Psoas muscle (tissue), 7 donors: ENCODE measurements at regions not wholly inside any gene's neighbourhood (a gene's known extent, or its start where the extent isn't known, plus 50 kb on each side); places are given as distances from the start of the nearest gene placed in this dataset.
"Not testable (repeated sequence)": the region's sequence is repeated elsewhere in the genome, so short reads cannot be mapped to it uniquely, and the experiment has no call there.

ENCODE experiments used
- ATAC-seq, 4 donors: fragments of 200-7000 bp; cut with Tn5 transposase; one replicate each; pipeline ENCODE4 v1.9.1; 2020; ENCODE audit warnings: moderate library complexity in 3 of 4, mild to moderate bottlenecking in 2 of 4
- DNase-seq, 2 donors: peaks; one replicate each; pipeline ENCODE4 v3.0.0-alpha.2; 2020
- H3K27ac ChIP-seq: fragments of 200-600 bp; one replicate; pipeline ENCODE4 v1.8.0; 2022
- H3K27me3 ChIP-seq, 3 donors: fragments of 200-600 bp in 1 of 3; one replicate each; pipeline versions ENCODE4 v1.6.1 to v1.8.0; 2013 to 2022; ENCODE audit warnings: low read length in 2 of 3, mild to moderate bottlenecking in 2 of 3, moderate library complexity in 1 of 3; ENCODE audit not compliant: insufficient read depth in 3 of 3
- H3K36me3 ChIP-seq, 2 donors: fragments of 200-600 bp in 1 of 2; one replicate each; pipeline versions ENCODE4 v1.6.1 to v1.8.0; 2013 to 2022; ENCODE audit warnings: low read depth in 1 of 2, mild to moderate bottlenecking in 1 of 2, moderate library complexity in 1 of 2; ENCODE audit not compliant: insufficient read depth in 1 of 2
- H3K4me1 ChIP-seq: fragments of 200-600 bp; one replicate; pipeline ENCODE4 v1.8.0; 2022
- H3K4me3 ChIP-seq: fragments of 200-600 bp; one replicate; pipeline ENCODE4 v1.8.0; 2022; ENCODE audit warnings: mild to moderate bottlenecking
- H3K9me3 ChIP-seq: fragments of 200-600 bp; one replicate; pipeline ENCODE4 v1.8.0; 2022
- CTCF ChIP-seq: fragments of 200-600 bp; IDR thresholded peaks from one replicate; pipeline ENCODE4 v1.8.0; 2022; ENCODE audit warnings: antibody characterized with exemption
- WGBS, 3 donors: extraction: QIAGEN DNeasy Blood & Tissue Kit; methylation state at CpG; one replicate each; pipeline versions ENCODE4 v1.1.6 to v1.1.7; 2013; 5-methylcytosine and 5-hydroxymethylcytosine counted together
- intact Hi-C, 2 donors: fragments of 100-400 bp; cut with DNase I; formaldehyde crosslinking; loops; one replicate each; pipeline versions ENCODE4 v1.11.0 to v1.14.2; 2022
- donor health status: healthy with polysubstance abuse.
- donor health status: DM: no; HTN: no; CAD: no; lungs with moderate emphysema.
- donor health status: Bipolar disorder and iron deficiency.
- donor health status: healthy.
- donor health status: DM: yes; HTN: yes; CAD: no.
- donor health status: DM: no; HTN: no; CAD: no.
- donor health status: DM: yes; HTN: yes; CAD: no.

GRCh38 chr12:123051556-123051955, 71.1 kb downstream of the ARL6IP4 start:
- 70 to 77% (median 72%) methylated on average over 3 of the region's 3 CpGs for WGBS, 3 donors
- H3K27ac ChIP-seq: no peak overlapping the region
- H3K27me3 ChIP-seq: no peaks in the 10 kb centered on the region
- DNase-seq (no peak), ATAC-seq (no peak)
- H3K9me3 ChIP-seq: no peaks in the 10 kb centered on the region
- peaks cover 46% of the 10 kb centered on the region for H3K4me1 ChIP-seq
- TF ChIP-seq CTCF: no peak
- intact Hi-C loops: loop anchor here in 1 of 2 donors (2.0 kb wide), 1 partner anchor 99 kb away; the partner anchor contains the start of gene PITPNM2
- H3K36me3 ChIP-seq: no peaks in the 10 kb centered on the region
- no peak overlapping the region for H3K4me3 ChIP-seq

DNA sequence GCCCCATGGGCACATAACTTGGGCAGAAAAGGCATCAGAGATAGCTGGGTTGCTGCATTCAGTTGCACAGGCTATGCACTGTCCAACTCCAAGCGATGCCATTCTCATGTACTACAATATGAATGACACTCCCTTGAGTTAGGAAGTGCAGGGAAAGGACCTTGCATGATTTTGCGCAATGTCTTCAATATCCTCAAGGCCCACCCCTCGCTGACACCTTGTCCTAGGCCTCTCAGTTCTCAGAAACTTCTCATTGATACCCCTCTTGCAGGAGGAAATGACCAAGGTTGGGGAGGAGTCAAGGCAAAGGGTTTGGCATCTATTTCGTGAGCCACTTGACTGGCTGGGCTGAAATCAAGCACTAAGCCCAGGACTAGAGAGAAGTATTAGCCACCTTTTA, 70.4 kb downstream of the ARL6IP4 start:
- TF ChIP-seq CTCF: no peak
- DNase-seq (no peak), ATAC-seq (peak; percentile 6 to 9 (median 8))
- no peaks in the 10 kb centered on the region for H3K27me3 ChIP-seq
- peak overlapping the region; percentile 79 for H3K27ac ChIP-seq
- peaks cover 43% of the 10 kb centered on the region for H3K4me1 ChIP-seq
- no peaks in the 10 kb centered on the region for H3K9me3 ChIP-seq
- H3K4me3 ChIP-seq: no peak overlapping the region
- intact Hi-C loops: loop anchor here in 1 of 2 donors (2.0 kb wide), 1 partner anchor 100 kb away; the partner anchor contains the start of gene PITPNM2
- no peaks in the 10 kb centered on the region for H3K36me3 ChIP-seq
- 57 to 68% (median 61%) methylated on average over 4 of the region's 4 CpGs for WGBS, 3 donors

DNA sequence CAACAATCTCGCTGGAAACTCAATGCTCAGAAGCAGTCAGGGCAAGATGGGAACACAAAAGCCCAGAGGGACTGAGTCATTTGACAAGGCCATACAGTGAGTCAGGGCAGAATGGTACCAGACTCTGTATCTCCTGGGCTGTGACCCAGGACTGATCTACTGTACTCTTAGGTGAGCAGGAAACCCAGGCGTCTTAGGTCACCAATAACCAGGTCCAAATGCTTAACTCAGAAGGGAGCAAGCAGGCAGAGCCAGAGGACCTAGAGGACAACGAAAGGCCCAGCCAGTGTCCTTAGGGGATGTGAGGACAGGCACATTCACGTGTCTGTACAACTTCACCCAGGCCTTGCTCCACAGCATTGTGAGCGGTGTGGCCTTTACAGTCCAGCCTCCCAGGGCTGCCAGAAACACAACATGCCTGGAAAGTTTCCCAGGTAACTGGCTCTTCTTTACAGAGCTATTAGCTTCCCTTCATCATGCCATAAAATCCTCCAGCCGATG, 69.9 kb downstream of the ARL6IP4 start:
- intact Hi-C loops: loop anchor here in 1 of 2 donors (2.0 kb wide), 1 partner anchor 100 kb away; the partner anchor contains the start of gene PITPNM2
- Histone ChIP-seq H3K27me3 (no peaks in the 10 kb centered on the region), H3K4me3 (no peak overlapping the region), H3K9me3 (no peaks in the 10 kb centered on the region), H3K4me1 (peaks cover 37% of the 10 kb centered on the region), H3K36me3 (no peaks in the 10 kb centered on the region), H3K27ac (peak overlapping the region; percentile 79)
- DNase-seq: peak in 1 of 2 donors; percentile 68
- 21 to 33% (median 33%) methylated on average over 6 of the region's 6 CpGs for WGBS, 3 donors
- no peak for TF ChIP-seq CTCF
- ATAC-seq: peak; percentile 94 to 97 (median 95)

- no peaks in the 10 kb centered on the region for H3K27me3 ChIP-seq
- H3K4me3 ChIP-seq: no peak overlapping the region
- ATAC-seq: peak; percentile 70 to 72 (median 70)
- H3K27ac ChIP-seq: peak overlapping the region; percentile 79
- 32 to 59% (median 33%) methylated on average over 8 of the region's 8 CpGs for WGBS, 3 donors
- no peak for DNase-seq
- intact Hi-C loops: loop anchor here in 1 of 2 donors (2.0 kb wide), 1 partner anchor 101 kb away; the partner anchor contains the start of gene PITPNM2
- no peaks in the 10 kb centered on the region for H3K9me3 ChIP-seq
- no peaks in the 10 kb centered on the region for H3K36me3 ChIP-seq
- H3K4me1 ChIP-seq: peaks cover 39% of the 10 kb centered on the region
- no peak for TF ChIP-seq CTCF
These were observed 69.1 kb downstream of the ARL6IP4 start for GRCh38 chr12:123049398-123050240.

- H3K4me3 ChIP-seq, H3K27me3 ChIP-seq, ATAC-seq, H3K9me3 ChIP-seq, DNase-seq, intact Hi-C loops, H3K36me3 ChIP-seq, H3K27ac ChIP-seq: not testable (repeated sequence)
- peaks cover 53% of the 10 kb centered on the region for H3K4me1 ChIP-seq
- WGBS, 3 donors: 88 to 96% (median 94%) methylated on average over 3 of the region's 3 CpGs
These were observed 67.4 kb downstream of the ARL6IP4 start for GRCh38 chr12:123047892-123048291.
